Urinary bladder (tissue), 3 donors: ENCODE measurements at regions not wholly inside any gene's neighbourhood (a gene's known extent, or its start where the extent isn't known, plus 50 kb on each side); places are given as distances from the start of the nearest gene placed in this dataset.

Experiments
- DNase-seq: peaks from one replicate; pipeline ENCODE4 v3.0.0-alpha.2; 2015; ENCODE audit errors: extremely low spot score
- H3K27ac ChIP-seq: one replicate; pipeline ENCODE4 v1.5.1; 2013; ENCODE audit warnings: low read depth, mild to moderate bottlenecking, moderate library complexity
- H3K36me3 ChIP-seq: one replicate; pipeline ENCODE4 v1.6.1; 2013; ENCODE audit warnings: mild to moderate bottlenecking, moderate library complexity; ENCODE audit not compliant: insufficient read depth
- H3K4me1 ChIP-seq: one replicate; pipeline ENCODE4 v1.6.1; 2013; ENCODE audit warnings: mild to moderate bottlenecking, moderate library complexity; ENCODE audit not compliant: insufficient read depth
- H3K4me3 ChIP-seq: one replicate; pipeline ENCODE4 v1.5.1; 2013; ENCODE audit warnings: low read depth, low read length
- WGBS: extraction: QIAGEN DNeasy Blood & Tissue Kit; methylation state at CpG from one replicate; pipeline ENCODE4 v1.1.7; 2013; 5-methylcytosine and 5-hydroxymethylcytosine counted together
- donor health status: healthy with polysubstance abuse.
- donor health status: healthy.

DNA sequence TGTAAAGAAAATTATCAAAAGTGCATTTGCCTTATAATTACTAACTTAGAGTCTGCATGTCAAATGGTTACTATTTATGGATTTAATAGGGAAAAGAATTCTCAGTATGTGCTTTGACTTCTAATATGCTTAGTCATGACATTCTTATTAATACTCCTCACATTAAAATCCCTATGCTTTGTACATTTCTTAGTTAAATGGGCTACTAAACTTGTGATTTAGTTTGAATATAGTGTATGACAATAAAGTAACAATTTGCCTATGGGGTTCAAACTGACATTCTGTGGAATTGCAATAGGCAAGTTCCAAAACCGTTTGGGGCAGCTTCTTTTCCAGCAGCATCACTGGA, 361.9 kb upstream of the TMTC1 start:
- H3K4me3 ChIP-seq, result no peak overlapping the region
- H3K36me3 ChIP-seq, result no peaks in the 10 kb centered on the region
- DNase-seq, result no peak
- no peaks in the 10 kb centered on the region for H3K4me1 ChIP-seq
- no peak overlapping the region for H3K27ac ChIP-seq
- WGBS, result 62% methylated on average over 1 of the region's 1 CpG

DNA sequence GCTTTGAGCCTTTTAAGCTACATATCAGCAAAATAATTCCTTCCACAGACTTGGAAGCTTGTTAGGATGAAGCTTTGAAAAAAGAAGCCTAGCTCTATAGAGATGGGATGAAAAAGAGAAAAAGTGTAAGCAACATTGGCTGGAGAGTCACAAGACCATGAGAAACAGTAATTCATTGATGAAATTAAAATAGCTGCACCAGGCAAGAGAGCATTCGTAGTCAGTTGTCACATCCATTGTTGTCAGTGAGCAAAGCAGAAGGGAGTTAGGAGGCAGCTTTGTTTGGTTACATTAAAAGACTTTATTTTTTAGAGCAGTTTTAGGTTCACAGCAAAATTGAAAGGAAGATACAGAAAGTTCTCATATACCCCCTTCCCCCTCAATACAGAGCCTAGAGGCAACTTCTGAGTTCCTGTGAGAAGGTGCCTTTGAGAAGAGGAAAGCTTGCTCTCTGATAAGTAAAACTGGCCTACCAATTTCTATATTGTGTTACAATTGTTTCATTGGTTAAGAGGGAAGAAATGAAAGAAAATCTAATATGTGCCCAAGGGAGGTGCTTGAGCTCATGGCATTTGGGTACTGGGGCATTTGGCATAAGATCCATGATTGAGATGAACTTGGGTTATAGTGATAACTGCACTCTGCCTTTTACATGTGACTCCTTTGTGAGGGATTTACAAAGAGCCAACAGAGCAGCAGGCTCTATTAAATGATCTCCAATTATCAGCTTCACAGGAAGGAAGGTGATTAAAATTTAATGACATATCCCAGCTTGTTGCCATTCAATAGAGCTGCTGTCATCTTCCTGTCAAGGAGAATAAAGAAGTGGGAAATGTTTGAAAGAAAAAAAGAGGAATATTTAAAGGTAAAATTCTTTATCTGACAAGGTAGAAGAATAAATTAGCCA, 361.3 kb upstream of the TMTC1 start:
- 79% methylated on average over 1 of the region's 1 CpG for WGBS
- Histone ChIP-seq H3K4me1 (no peaks in the 10 kb centered on the region), H3K27ac (no peak overlapping the region), H3K4me3 (no peak overlapping the region), H3K36me3 (no peaks in the 10 kb centered on the region)
- DNase-seq, result no peak

DNA sequence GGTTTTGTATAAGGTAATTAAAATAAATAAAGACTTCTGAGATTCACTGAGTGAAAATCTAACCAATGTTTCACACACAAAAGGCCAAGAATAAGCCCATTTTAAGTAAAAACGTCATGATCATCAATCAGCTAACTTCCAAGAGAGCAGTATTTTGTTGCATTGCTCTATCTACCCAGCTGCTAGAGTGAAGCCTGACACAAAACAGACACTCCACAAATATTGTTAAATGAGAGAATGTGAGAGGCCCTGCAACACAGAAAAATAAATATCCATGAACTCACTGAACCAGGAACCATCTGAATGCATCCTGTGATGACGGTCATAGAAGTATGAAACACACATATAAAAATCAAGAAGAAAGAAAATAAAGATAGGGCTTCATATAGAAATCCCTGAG, 358.6 kb upstream of the TMTC1 start:
- 70% methylated on average over 2 of the region's 2 CpGs for WGBS
- Histone ChIP-seq H3K4me3 (no peak overlapping the region), H3K36me3 (no peaks in the 10 kb centered on the region), H3K27ac (no peak overlapping the region), H3K4me1 (no peaks in the 10 kb centered on the region)
- DNase-seq, result no peak

DNA sequence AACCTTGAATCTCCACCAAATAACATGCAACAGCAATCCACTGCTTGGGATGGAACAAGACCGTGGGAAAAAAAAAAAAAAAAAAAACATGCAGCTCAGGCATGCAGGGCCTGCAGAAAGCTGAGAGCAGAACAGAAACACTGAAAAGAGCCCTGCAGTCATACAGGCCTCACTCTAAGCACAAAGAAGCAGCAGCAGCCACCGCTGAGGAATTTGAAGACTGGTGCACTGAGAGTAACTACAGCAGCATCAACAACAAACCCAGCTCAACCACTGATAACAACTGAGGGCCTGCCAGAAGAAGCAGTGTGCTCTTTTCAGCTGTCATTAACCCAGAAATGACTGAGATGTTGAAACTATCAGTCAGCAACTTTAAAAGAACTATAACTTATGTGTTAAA, 354.7 kb upstream of the TMTC1 start:
- DNase-seq, result no peak
- no peaks in the 10 kb centered on the region for H3K4me1 ChIP-seq
- H3K36me3 ChIP-seq, result no peaks in the 10 kb centered on the region
- no peak overlapping the region for H3K27ac ChIP-seq
- 50% methylated on average over 2 of the region's 2 CpGs for WGBS
- H3K4me3 ChIP-seq, result no peak overlapping the region

DNA sequence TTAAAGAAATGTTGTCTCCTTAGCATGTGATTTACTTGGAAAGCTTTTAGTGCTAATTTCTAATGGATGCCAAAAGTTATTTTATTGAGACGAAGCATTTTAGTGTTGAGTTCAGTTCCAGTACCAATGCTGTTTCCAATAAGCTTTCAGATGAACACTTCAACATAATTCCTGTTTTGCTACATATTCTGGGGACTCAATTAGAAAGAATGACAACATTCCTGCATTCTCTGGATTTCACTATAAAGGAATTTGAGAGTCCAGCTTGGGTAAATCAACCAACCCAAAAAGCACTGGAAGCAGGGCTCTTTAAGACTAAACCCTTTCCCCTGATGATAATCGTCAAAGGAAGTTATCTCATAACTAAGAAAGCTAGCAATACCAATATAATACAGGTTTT, 353.0 kb upstream of the TMTC1 start:
- Histone ChIP-seq H3K4me3 (no peak overlapping the region), H3K36me3 (no peaks in the 10 kb centered on the region), H3K4me1 (no peaks in the 10 kb centered on the region), H3K27ac (no peak overlapping the region)
- WGBS, result 56% methylated on average over 2 of the region's 2 CpGs
- DNase-seq, result no peak

DNA sequence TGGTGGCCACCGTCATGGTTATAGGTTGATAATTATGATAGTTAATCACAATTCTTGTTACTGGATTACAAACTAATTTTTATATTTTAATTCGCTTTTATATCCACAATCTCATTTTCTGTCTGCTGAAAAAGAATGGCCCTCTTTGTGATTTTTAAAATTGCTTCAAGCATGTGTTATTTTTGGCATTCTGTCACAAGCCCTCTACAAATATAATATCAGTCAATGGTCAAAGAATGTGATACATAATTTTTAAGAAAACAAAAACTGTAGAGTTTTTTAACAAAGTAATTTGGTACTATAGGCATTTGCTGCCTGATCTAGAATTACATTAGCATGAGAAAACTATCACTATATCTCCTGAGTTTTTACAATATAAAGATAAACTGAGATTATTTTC, 352.0 kb upstream of the TMTC1 start:
- 77% methylated on average over 2 of the region's 2 CpGs for WGBS
- no peak overlapping the region for H3K4me3 ChIP-seq

DNA sequence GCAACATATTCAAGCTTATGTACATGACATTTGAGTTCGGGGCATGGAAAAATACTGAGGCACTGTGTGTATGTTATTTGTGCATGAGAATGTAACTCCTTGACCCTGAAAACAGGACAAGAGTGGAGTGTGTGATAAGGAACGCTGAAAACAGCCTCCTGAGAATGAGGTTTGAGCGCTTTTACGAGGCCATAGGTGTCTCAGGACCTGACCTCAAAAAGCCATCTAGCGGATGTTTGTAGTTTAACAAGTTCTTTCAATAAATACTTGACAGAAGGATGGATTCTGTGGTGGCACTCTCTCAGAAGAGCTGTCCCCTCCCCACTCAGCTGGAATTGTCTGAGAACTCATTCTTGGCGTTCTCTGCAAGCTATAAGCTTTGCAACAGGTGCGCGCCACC, 350.5 kb upstream of the TMTC1 start:
- Histone ChIP-seq H3K4me3 (no peak overlapping the region), H3K27ac (no peak overlapping the region), H3K4me1 (no peaks in the 10 kb centered on the region), H3K36me3 (no peaks in the 10 kb centered on the region)
- 72% methylated on average over 8 of the region's 8 CpGs for WGBS
- no peak for DNase-seq

More for the DNA sequence above, 352.0 kb upstream of the TMTC1 start:
- Histone ChIP-seq H3K27ac (no peak overlapping the region), H3K36me3 (no peaks in the 10 kb centered on the region), H3K4me1 (no peaks in the 10 kb centered on the region)
- DNase-seq, result no peak

DNA sequence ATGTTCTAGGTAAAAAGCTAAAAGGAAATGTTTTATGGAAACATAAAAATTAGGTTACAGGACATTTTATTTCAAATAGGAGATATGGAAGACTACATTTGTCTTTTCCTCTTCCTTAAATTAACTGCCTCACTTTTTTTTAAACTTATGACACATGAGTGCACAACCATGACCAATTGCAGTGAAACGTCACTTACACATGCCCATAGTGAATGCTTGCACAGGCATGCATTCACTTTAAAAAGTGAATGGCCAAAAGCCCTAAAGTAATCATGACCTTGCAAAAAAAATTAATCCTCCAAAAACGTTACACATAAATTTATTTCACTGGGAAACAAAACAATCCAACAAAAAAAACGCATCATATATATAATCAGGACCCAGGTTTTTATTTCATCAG, 343.2 kb upstream of the TMTC1 start:
- no peaks in the 10 kb centered on the region for H3K4me1 ChIP-seq
- no peak overlapping the region for H3K27ac ChIP-seq
- no peak for DNase-seq
- no peak overlapping the region for H3K4me3 ChIP-seq
- H3K36me3 ChIP-seq, result no peaks in the 10 kb centered on the region
- 66% methylated on average over 3 of the region's 3 CpGs for WGBS

DNA sequence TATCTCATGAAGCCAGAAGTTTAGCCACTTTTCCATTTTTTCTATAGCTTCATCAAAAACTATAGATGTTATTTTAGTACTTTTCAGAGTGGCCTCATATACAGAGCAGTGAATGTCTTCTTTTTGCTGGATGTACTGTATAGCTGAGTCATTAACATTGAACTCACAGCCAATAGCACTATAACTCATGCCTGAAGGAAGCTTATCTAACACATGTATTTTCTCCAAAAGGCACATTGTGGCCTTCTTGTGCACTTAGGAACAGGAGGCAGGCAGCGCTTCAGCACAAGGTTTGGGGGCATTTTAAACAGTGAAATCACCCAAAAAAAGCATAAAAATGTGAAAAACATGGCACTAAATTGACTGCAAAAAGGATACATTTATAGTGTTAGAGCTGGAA, 336.8 kb upstream of the TMTC1 start:
- DNase-seq, result no peak
- H3K36me3 ChIP-seq, result no peaks in the 10 kb centered on the region
- WGBS, result 87% methylated on average over 1 of the region's 1 CpG
- no peak overlapping the region for H3K27ac ChIP-seq
- no peaks in the 10 kb centered on the region for H3K4me1 ChIP-seq
- H3K4me3 ChIP-seq, result no peak overlapping the region

DNA sequence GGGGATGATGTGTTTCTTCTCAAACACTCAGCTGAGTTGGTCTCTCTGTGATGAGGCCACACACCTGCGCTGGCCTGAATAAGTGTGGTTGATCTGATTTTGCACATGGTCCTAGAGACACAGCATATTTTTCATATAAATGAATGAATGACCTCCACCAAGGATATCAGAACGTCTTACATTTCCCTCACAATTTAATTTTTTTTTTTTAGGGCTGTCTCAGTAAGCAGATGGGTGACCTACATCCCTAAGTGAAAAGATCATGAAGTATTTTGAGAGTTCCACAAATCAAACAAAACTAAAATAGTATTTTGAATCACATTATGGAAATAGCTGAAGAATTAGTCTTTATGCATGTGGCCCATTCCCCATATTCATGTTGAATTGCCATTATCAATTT, 333.7 kb upstream of the TMTC1 start:
- no peak overlapping the region for H3K27ac ChIP-seq
- no peaks in the 10 kb centered on the region for H3K36me3 ChIP-seq
- 65% methylated on average over 2 of the region's 2 CpGs for WGBS
- H3K4me3 ChIP-seq, result no peak overlapping the region
- DNase-seq, result no peak
- H3K4me1 ChIP-seq, result no peaks in the 10 kb centered on the region

DNA sequence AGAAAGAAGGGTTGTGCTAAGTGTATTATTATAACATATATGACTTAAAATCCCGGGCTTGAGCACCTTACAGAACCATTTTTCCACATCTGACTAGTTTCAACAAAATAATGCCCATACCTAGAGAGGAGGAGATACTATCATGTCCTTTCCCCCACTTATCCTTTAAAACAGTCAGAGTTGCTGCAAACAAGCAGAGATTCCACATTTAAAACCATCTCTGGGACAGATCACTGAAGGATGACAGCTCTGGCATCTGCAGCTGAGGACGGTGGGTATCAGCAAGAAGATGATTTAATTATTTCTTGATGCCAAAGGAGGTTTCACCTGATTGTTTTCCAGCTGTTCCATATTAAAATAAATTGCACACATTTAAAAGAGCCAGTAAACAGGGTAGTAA, 328.0 kb upstream of the TMTC1 start:
- Histone ChIP-seq H3K27ac (no peak overlapping the region), H3K4me3 (no peak overlapping the region), H3K4me1 (no peaks in the 10 kb centered on the region), H3K36me3 (no peaks in the 10 kb centered on the region)
- no peak for DNase-seq
- 68% methylated on average over 2 of the region's 2 CpGs for WGBS

DNA sequence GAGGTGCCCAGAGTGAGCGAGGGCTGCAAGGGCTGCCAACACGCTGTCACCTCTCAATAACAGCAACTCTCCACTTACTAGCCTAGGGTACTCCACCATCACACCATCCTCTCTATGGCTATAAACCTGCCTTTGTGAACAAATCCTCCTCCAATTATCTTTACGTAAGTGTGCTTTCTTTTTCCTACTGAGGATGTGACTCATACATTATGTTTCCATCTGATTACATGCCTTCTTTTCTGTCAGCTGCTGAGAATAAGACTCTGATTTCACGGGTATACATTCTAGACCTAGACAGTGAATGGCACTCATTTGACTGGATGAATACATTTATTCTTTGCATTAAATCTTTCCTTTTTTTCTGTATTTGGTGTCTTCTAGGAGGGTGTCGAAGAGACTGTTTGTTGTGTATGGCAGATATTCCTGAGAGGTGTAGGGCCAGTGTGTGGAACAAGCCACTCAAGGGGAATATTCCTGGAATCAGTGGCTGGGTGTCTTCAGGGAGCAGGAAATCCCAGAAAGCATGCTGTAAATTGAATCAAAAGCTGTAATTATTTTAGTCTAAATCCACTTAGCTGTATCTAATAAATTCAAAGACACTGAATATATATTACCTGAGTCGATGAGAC, 327.3 kb upstream of the TMTC1 start:
- no peak for DNase-seq
- H3K36me3 ChIP-seq, result no peaks in the 10 kb centered on the region
- H3K27ac ChIP-seq, result no peak overlapping the region
- 80% methylated on average over 6 of the region's 6 CpGs for WGBS
- no peak overlapping the region for H3K4me3 ChIP-seq
- H3K4me1 ChIP-seq, result no peaks in the 10 kb centered on the region

DNA sequence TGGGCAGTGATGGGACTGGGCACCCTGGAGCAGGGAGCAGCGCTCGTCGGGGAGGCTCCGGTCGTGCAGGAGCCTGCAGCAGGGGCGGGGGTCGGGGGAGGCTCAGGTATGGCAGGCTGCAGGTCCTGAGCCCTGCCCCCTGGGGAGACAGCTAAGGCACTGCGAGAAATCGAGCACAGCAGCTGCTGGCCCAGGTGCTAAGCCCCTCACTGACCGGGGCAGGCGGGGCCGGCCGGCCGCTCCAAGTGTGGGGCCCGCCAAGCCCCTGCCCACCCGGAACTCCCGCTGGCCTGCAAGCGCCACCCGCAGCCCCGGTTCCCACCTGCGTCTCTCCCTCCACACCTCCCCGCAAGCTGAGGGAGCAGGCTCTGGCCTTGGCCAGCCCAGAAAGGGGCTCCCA, 326.8 kb upstream of the TMTC1 start:
- DNase-seq, result no peak
- H3K27ac ChIP-seq, result no peak overlapping the region
- no peaks in the 10 kb centered on the region for H3K4me1 ChIP-seq
- 87% methylated on average over 22 of the region's 22 CpGs for WGBS
- no peaks in the 10 kb centered on the region for H3K36me3 ChIP-seq
- H3K4me3 ChIP-seq, result no peak overlapping the region

DNA sequence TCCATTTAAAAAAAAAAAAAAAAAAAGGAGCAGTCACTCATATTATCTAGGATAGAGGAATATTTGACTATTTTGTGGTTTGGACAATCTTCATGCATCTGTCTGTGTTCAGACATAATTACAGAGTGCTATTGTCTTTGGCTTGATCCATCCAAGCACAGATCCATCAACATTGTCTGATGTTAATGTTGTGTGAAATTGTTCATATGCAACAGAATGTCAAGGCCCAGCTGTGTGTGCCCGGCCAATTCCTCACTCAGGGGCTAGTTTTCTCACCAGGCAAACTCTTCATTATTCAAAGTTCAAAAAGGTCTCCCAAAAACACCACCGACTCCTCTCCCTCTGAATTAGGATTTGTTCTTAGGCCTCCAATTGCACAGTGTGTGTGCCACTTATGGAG, 324.9 kb upstream of the TMTC1 start:
- WGBS, result 95% methylated on average over 2 of the region's 2 CpGs
- H3K36me3 ChIP-seq, result no peaks in the 10 kb centered on the region
- DNase-seq, result no peak
- H3K4me1 ChIP-seq, result no peaks in the 10 kb centered on the region
- no peak overlapping the region for H3K4me3 ChIP-seq
- no peak overlapping the region for H3K27ac ChIP-seq
